Activated naive CD8-positive, alpha-beta T cell treated with anti-CD3 and anti-CD28 coated beads, Interleukin-2, amount 50 U/mL, for 24 hours (primary cell): ENCODE measurements at regions not wholly inside any gene's neighbourhood (a gene's known extent, or its start where the extent isn't known, plus 50 kb on each side); places are given as distances from the start of the nearest gene placed in this dataset.
"Not testable (repeated sequence)": the region's sequence is repeated elsewhere in the genome, so short reads cannot be mapped to it uniquely, and the experiment has no call there.

Experiments used
- ATAC-seq: fragments of 150-1000 bp; cut with Tn5 transposase; one replicate; pipeline ENCODE4 v1.10.0; 2021
- DNase-seq: peaks from one replicate; pipeline ENCODE4 v3.0.0; 2021
- H3K27ac Mint-ChIP-seq: one replicate; pipeline ENCODE4 v1.8.0; 2021; ENCODE audit warnings: mild to moderate bottlenecking, mixed read lengths
- H3K27me3 Mint-ChIP-seq: one replicate; pipeline ENCODE4 v1.8.0; 2021; ENCODE audit warnings: mixed read lengths
- H3K36me3 Mint-ChIP-seq: one replicate; pipeline ENCODE4 v1.8.0; 2021; ENCODE audit warnings: low read depth, mixed read lengths
- H3K4me1 Mint-ChIP-seq: one replicate; pipeline ENCODE4 v1.8.0; 2021; ENCODE audit warnings: mixed read lengths
- H3K4me3 Mint-ChIP-seq: one replicate; pipeline ENCODE4 v1.8.0; 2021; ENCODE audit warnings: mild to moderate bottlenecking, moderate library complexity, mixed read lengths
- H3K9me3 Mint-ChIP-seq: one replicate; pipeline ENCODE4 v1.8.0; 2021; ENCODE audit warnings: mixed read lengths

GRCh38 chr2:224163566-224164307 lies 124.7 kb upstream of the SERPINE2 start:
- DNase-seq: no peak
- H3K9me3 Mint-ChIP-seq: no peaks in the 10 kb centered on the region
- H3K27ac Mint-ChIP-seq: no peak overlapping the region
- no peaks in the 10 kb centered on the region for H3K4me1 Mint-ChIP-seq
- ATAC-seq: no peak
- peaks cover 12% of the 10 kb centered on the region for H3K27me3 Mint-ChIP-seq
- H3K36me3 Mint-ChIP-seq: no peaks in the 10 kb centered on the region
- no peak overlapping the region for H3K4me3 Mint-ChIP-seq

GRCh38 chr2:224162122-224162521 lies 123.0 kb upstream of the SERPINE2 start:
- DNase-seq (no peak), ATAC-seq (no peak)
- Mint-ChIP-seq H3K4me1 (no peaks in the 10 kb centered on the region), H3K36me3 (no peaks in the 10 kb centered on the region), H3K4me3 (no peak overlapping the region), H3K9me3 (no peaks in the 10 kb centered on the region), H3K27me3 (peaks cover 12% of the 10 kb centered on the region), H3K27ac (no peak overlapping the region)

GRCh38 chr2:224161712-224162111 lies 122.6 kb upstream of the SERPINE2 start:
- Mint-ChIP-seq H3K4me3 (no peak overlapping the region), H3K36me3 (no peaks in the 10 kb centered on the region), H3K27ac (no peak overlapping the region), H3K9me3 (no peaks in the 10 kb centered on the region), H3K27me3 (peaks cover 12% of the 10 kb centered on the region), H3K4me1 (no peaks in the 10 kb centered on the region)
- no peak for DNase-seq
- no peak for ATAC-seq

DNA sequence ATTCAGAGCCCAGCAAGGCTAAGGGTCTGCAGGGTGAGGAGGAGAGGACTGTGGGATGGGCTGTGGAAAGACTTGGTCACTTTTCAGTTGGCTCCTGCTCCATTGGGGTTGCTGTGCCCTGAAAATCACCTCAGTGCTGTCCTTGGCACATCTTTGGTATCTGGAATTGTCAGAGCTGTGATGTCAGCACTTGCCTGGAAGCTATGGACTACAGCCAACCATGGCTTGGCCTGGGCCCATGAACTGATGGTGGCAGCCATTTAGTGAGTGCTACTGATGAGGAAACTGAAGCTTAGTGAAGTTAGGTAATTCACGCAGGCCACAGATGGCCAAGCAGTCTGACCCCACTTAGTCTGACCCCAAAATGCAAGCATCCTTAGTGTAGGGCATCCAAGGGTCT lies 121.8 kb upstream of the SERPINE2 start:
- no peak for ATAC-seq
- Mint-ChIP-seq H3K36me3 (no peaks in the 10 kb centered on the region), H3K27me3 (peaks cover 12% of the 10 kb centered on the region), H3K4me3 (no peak overlapping the region), H3K9me3 (no peaks in the 10 kb centered on the region), H3K27ac (no peak overlapping the region), H3K4me1 (no peaks in the 10 kb centered on the region)
- no peak for DNase-seq

GRCh38 chr2:224159345-224159928 lies 120.4 kb upstream of the SERPINE2 start:
- H3K27me3 Mint-ChIP-seq: peaks cover 4% of the 10 kb centered on the region
- ATAC-seq (no peak), DNase-seq (no peak)
- no peak overlapping the region for H3K27ac Mint-ChIP-seq
- H3K36me3 Mint-ChIP-seq: no peaks in the 10 kb centered on the region
- no peaks in the 10 kb centered on the region for H3K9me3 Mint-ChIP-seq
- no peak overlapping the region for H3K4me3 Mint-ChIP-seq
- H3K4me1 Mint-ChIP-seq: no peaks in the 10 kb centered on the region

GRCh38 chr2:224158831-224159230 lies 119.7 kb upstream of the SERPINE2 start:
- Mint-ChIP-seq H3K27ac (no peak overlapping the region), H3K9me3 (no peaks in the 10 kb centered on the region), H3K36me3 (no peaks in the 10 kb centered on the region), H3K4me3 (no peak overlapping the region), H3K27me3 (no peaks in the 10 kb centered on the region), H3K4me1 (no peaks in the 10 kb centered on the region)
- no peak for DNase-seq
- no peak for ATAC-seq

GRCh38 chr2:224158061-224158460 lies 119.0 kb upstream of the SERPINE2 start:
- Mint-ChIP-seq H3K27me3 (no peaks in the 10 kb centered on the region), H3K36me3 (no peaks in the 10 kb centered on the region), H3K4me1 (no peaks in the 10 kb centered on the region), H3K4me3 (no peak overlapping the region), H3K27ac (no peak overlapping the region), H3K9me3 (no peaks in the 10 kb centered on the region)
- no peak for ATAC-seq
- DNase-seq: no peak

DNA sequence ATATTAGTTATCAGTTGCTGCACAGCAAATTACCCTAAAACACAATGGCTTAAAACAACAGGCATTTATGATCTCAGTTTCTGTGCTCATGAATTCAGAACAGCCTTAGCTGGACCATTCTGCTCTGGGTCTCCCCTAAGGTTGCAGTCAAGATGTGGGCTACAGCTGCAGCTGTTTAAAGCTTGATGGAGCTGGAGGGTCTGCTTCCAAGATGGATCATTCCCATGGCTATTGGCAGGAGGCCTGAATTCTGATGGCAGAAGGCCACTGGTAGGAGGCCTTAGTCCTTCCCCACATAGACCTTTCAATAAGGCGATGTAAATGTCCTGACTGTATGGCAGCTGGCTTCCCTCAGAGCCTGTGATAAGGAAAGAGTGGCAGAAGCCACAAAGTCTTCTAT lies 118.6 kb upstream of the SERPINE2 start:
- Mint-ChIP-seq H3K27ac (no peak overlapping the region), H3K4me1 (no peaks in the 10 kb centered on the region), H3K9me3 (no peaks in the 10 kb centered on the region), H3K4me3 (no peak overlapping the region), H3K36me3 (no peaks in the 10 kb centered on the region), H3K27me3 (no peaks in the 10 kb centered on the region)
- ATAC-seq (no peak), DNase-seq (no peak)

DNA sequence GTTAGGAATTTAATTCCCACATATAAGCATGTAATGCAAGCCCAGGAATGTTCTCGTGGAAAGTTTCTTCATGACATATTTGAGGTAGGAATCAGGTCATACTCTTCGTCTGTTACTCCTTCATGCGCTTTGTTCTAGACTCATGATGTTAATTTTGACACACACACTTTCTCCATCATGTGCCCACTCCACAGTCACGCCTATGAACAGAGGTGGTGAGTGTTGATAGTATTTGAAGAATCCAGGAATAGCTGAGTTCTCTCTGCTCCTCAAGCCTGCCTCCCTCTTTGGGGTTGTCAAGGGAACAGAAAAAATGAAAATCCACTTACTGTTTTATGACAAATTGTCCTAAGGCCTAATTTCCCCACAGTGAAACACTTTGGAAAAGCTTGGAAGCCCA lies 117.3 kb upstream of the SERPINE2 start:
- DNase-seq (no peak), ATAC-seq (no peak)
- no peaks in the 10 kb centered on the region for H3K27me3 Mint-ChIP-seq
- no peaks in the 10 kb centered on the region for H3K4me1 Mint-ChIP-seq
- H3K36me3 Mint-ChIP-seq: no peaks in the 10 kb centered on the region
- no peak overlapping the region for H3K27ac Mint-ChIP-seq
- H3K9me3 Mint-ChIP-seq: no peaks in the 10 kb centered on the region
- H3K4me3 Mint-ChIP-seq: no peak overlapping the region

GRCh38 chr2:224155896-224156295 lies 116.8 kb upstream of the SERPINE2 start:
- no peak overlapping the region for H3K4me3 Mint-ChIP-seq

DNA sequence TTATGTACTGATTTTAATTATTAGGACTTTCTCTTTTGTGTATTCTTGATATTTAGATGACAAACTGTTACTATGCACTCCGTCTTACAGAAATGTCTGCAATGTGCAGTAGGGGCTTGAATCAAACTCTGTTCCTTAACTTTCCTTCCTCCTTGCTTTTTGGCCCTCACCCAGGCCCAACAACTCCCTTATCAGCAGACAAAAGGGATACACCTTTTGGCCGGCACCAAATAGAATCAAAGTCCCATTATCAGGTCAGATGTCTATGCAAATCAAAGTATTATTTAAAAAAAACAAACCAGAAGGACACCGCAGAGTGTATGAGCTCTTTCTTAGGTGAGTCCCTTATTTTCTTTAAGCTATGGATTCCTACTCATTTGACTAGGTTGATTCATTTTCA lies 116.3 kb upstream of the SERPINE2 start:
- no peak for DNase-seq
- H3K27ac Mint-ChIP-seq: no peak overlapping the region
- no peak overlapping the region for H3K4me3 Mint-ChIP-seq
- no peaks in the 10 kb centered on the region for H3K9me3 Mint-ChIP-seq
- no peaks in the 10 kb centered on the region for H3K27me3 Mint-ChIP-seq
- no peaks in the 10 kb centered on the region for H3K36me3 Mint-ChIP-seq
- no peak for ATAC-seq
- H3K4me1 Mint-ChIP-seq: no peaks in the 10 kb centered on the region

More at GRCh38 chr2:224155896-224156295, 116.8 kb upstream of the SERPINE2 start:
- ATAC-seq (no peak), DNase-seq (no peak)
- H3K9me3 Mint-ChIP-seq: no peaks in the 10 kb centered on the region
- H3K36me3 Mint-ChIP-seq: no peaks in the 10 kb centered on the region
- H3K4me1 Mint-ChIP-seq: no peaks in the 10 kb centered on the region
- no peaks in the 10 kb centered on the region for H3K27me3 Mint-ChIP-seq
- H3K27ac Mint-ChIP-seq: no peak overlapping the region

- H3K27ac Mint-ChIP-seq: no peak overlapping the region
- no peaks in the 10 kb centered on the region for H3K27me3 Mint-ChIP-seq
- no peaks in the 10 kb centered on the region for H3K4me1 Mint-ChIP-seq
- ATAC-seq (no peak), DNase-seq (no peak)
- no peaks in the 10 kb centered on the region for H3K9me3 Mint-ChIP-seq
- H3K4me3 Mint-ChIP-seq: no peak overlapping the region
- no peaks in the 10 kb centered on the region for H3K36me3 Mint-ChIP-seq
These were observed 112.7 kb upstream of the SERPINE2 start for GRCh38 chr2:224151680-224152310.

DNA sequence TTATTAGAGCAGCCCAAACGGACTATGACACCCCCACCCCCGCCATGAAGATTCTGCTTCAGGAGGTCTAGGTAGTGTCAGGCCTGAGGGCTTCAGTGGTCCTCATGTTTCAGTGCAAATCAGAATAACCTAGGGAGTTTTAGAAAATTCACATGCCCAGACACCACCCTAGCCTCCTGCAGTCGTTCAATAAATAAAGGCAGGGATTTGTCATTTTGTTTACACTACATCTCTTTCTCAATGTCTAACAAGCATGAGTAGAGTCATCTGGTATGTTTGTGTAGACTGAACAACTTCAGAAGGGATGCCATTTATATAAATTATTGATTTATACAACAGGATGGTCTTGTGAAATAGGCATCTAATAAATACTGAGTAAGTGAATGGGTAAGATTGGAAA lies 112.1 kb upstream of the SERPINE2 start:
- ATAC-seq (no peak), DNase-seq (no peak)
- Mint-ChIP-seq H3K4me1 (no peaks in the 10 kb centered on the region), H3K27ac (no peak overlapping the region), H3K9me3 (no peaks in the 10 kb centered on the region), H3K4me3 (no peak overlapping the region), H3K27me3 (no peaks in the 10 kb centered on the region), H3K36me3 (no peaks in the 10 kb centered on the region)

- not testable (repeated sequence) for H3K27ac Mint-ChIP-seq, DNase-seq, H3K9me3 Mint-ChIP-seq, H3K4me1 Mint-ChIP-seq, H3K36me3 Mint-ChIP-seq, H3K4me3 Mint-ChIP-seq, H3K27me3 Mint-ChIP-seq, ATAC-seq
These were observed 109.0 kb upstream of the SERPINE2 start for GRCh38 chr2:224148058-224148457.

GRCh38 chr2:224147174-224147573 lies 108.1 kb upstream of the SERPINE2 start:
- Mint-ChIP-seq H3K4me1 (no peaks in the 10 kb centered on the region), H3K4me3 (no peak overlapping the region)
- DNase-seq: no peak

More at GRCh38 chr2:224147174-224147573, 108.1 kb upstream of the SERPINE2 start:
- no peaks in the 10 kb centered on the region for H3K9me3 Mint-ChIP-seq
- no peaks in the 10 kb centered on the region for H3K36me3 Mint-ChIP-seq
- ATAC-seq: no peak
- peaks cover 3% of the 10 kb centered on the region for H3K27me3 Mint-ChIP-seq
- H3K27ac Mint-ChIP-seq: no peak overlapping the region
